ENCODE measurements at regions not wholly inside any gene's neighbourhood (a gene's known extent, or its start where the extent isn't known, plus 50 kb on each side); places are given as distances from the start of the nearest gene placed in this dataset.

DNA sequence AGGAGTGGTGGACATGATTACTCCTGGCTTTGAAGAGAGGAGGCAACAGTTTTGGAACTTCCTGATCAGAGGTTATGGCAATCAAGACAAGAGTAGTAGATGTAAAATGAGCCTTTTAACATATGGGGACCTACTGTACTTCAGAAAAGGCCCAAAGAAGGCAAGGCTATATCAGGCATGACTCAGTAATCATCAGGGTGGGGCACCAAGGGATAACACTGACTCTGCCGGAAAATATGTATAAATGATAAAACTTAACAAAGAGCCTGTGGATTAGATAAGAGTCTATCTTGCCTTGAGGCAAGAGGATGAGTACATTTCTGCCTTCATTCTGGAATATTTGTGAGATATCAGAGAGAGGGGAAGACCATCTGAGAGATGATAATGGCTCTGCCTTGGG is 1389.9 kb upstream of the MAP3K7 start:
- TF ChIP-seq, protein P1, sequence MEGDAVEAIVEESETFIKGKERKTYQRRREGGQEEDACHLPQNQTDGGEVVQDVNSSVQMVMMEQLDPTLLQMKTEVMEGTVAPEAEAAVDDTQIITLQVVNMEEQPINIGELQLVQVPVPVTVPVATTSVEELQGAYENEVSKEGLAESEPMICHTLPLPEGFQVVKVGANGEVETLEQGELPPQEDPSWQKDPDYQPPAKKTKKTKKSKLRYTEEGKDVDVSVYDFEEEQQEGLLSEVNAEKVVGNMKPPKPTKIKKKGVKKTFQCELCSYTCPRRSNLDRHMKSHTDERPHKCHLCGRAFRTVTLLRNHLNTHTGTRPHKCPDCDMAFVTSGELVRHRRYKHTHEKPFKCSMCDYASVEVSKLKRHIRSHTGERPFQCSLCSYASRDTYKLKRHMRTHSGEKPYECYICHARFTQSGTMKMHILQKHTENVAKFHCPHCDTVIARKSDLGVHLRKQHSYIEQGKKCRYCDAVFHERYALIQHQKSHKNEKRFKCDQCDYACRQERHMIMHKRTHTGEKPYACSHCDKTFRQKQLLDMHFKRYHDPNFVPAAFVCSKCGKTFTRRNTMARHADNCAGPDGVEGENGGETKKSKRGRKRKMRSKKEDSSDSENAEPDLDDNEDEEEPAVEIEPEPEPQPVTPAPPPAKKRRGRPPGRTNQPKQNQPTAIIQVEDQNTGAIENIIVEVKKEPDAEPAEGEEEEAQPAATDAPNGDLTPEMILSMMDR (IDR thresholded peaks at IDR 0.05; ENCODE audit: insufficient read depth, low read length) = no peak
- no peak for TF ChIP-seq GABPA (IDR thresholded peaks at IDR 0.05; ENCODE audit: low read depth)
- TF ChIP-seq, protein P2, sequence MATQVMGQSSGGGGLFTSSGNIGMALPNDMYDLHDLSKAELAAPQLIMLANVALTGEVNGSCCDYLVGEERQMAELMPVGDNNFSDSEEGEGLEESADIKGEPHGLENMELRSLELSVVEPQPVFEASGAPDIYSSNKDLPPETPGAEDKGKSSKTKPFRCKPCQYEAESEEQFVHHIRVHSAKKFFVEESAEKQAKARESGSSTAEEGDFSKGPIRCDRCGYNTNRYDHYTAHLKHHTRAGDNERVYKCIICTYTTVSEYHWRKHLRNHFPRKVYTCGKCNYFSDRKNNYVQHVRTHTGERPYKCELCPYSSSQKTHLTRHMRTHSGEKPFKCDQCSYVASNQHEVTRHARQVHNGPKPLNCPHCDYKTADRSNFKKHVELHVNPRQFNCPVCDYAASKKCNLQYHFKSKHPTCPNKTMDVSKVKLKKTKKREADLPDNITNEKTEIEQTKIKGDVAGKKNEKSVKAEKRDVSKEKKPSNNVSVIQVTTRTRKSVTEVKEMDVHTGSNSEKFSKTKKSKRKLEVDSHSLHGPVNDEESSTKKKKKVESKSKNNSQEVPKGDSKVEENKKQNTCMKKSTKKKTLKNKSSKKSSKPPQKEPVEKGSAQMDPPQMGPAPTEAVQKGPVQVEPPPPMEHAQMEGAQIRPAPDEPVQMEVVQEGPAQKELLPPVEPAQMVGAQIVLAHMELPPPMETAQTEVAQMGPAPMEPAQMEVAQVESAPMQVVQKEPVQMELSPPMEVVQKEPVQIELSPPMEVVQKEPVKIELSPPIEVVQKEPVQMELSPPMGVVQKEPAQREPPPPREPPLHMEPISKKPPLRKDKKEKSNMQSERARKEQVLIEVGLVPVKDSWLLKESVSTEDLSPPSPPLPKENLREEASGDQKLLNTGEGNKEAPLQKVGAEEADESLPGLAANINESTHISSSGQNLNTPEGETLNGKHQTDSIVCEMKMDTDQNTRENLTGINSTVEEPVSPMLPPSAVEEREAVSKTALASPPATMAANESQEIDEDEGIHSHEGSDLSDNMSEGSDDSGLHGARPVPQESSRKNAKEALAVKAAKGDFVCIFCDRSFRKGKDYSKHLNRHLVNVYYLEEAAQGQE (IDR thresholded peaks at IDR 0.05; ENCODE audit: insufficient replicate concordance, low read depth) = no peak
